GM19397 (cell line): ENCODE measurements at regions not wholly inside any gene's neighbourhood (a gene's known extent, or its start where the extent isn't known, plus 50 kb on each side); places are given as distances from the start of the nearest gene placed in this dataset.

Experiments
- ATAC-seq: cut with Tn5 transposase; IDR thresholded peaks from one replicate; pipeline ENCODE4 v1.9.1; 2021; ENCODE audit warnings: mild to moderate bottlenecking, moderate library complexity; ENCODE audit not compliant: unreplicated experiment

GRCh38 chr11:131044851-131045250 is 128.6 kb upstream of the SNX19 start:
- no peak for ATAC-seq

- no peak for ATAC-seq
Observed at GRCh38 chr11:131052367-131052766, 136.1 kb upstream of the SNX19 start.

- ATAC-seq: no peak
Observed at GRCh38 chr11:131056036-131056435, 139.8 kb upstream of the SNX19 start.

- no peak for ATAC-seq
Observed at GRCh38 chr11:131063638-131064037, 147.4 kb upstream of the SNX19 start.

- ATAC-seq: peak; percentile 65
Observed at GRCh38 chr11:131064373-131064991, 148.2 kb upstream of the SNX19 start.

GRCh38 chr11:131065435-131066413 is 149.4 kb upstream of the SNX19 start:
- ATAC-seq: no peak

- ATAC-seq: no peak
Observed at GRCh38 chr11:131066551-131066950, 150.3 kb upstream of the SNX19 start.

- no peak for ATAC-seq
Observed at GRCh38 chr11:131070365-131070764, 154.1 kb upstream of the SNX19 start.

GRCh38 chr11:131073167-131073566 is 156.9 kb upstream of the SNX19 start:
- no peak for ATAC-seq

- no peak for ATAC-seq
Observed at GRCh38 chr11:131074573-131074972, 158.3 kb upstream of the SNX19 start.

GRCh38 chr11:131077340-131077739 is 161.1 kb upstream of the SNX19 start:
- ATAC-seq: no peak

GRCh38 chr11:131079036-131079435 is 162.8 kb upstream of the SNX19 start:
- no peak for ATAC-seq

- ATAC-seq: no peak
Observed at GRCh38 chr11:131089727-131090245, 173.5 kb upstream of the SNX19 start.

GRCh38 chr11:131092469-131092868 is 176.2 kb upstream of the SNX19 start:
- ATAC-seq: no peak

- ATAC-seq: no peak
Observed at GRCh38 chr11:131094827-131095226, 178.5 kb upstream of the SNX19 start.

GRCh38 chr11:131095511-131096185 is 179.4 kb upstream of the SNX19 start:
- no peak for ATAC-seq

- no peak for ATAC-seq
Observed at GRCh38 chr11:131099013-131099412, 182.7 kb upstream of the SNX19 start.

- no peak for ATAC-seq
Observed at GRCh38 chr11:131099746-131100145, 183.5 kb upstream of the SNX19 start.

GRCh38 chr11:131108760-131109159 is 192.5 kb upstream of the SNX19 start:
- no peak for ATAC-seq

GRCh38 chr11:131109257-131109656 is 193.0 kb upstream of the SNX19 start:
- ATAC-seq: no peak

- ATAC-seq: no peak
Observed at GRCh38 chr11:131109790-131110189, 193.5 kb upstream of the SNX19 start.
